Caco-2 (cell line): ENCODE measurements at regions not wholly inside any gene's neighbourhood (a gene's known extent, or its start where the extent isn't known, plus 50 kb on each side); places are given as distances from the start of the nearest gene placed in this dataset.

Experiments used
- BruUV-seq: library from RNA; stranded (reverse); fragments of 400-500 nt; replicated peaks from 2 replicates; lab custom pipeline; 2021; lab: Mats Ljungman, UMichigan
- CTCF ChIA-PET: fragments of 300-600 bp; sonication (Branson Sonifier 250); formaldehyde crosslinking; loops from one replicate; lab custom pipeline; 2022; ENCODE audit warnings: antibody characterized with exemption; lab: Charles Lee
- POLR2A ChIA-PET: fragments of 300-600 bp; sonication (Branson Sonifier 250); formaldehyde crosslinking; loops from one replicate; lab custom pipeline; 2022; ENCODE audit warnings: antibody characterized with exemption; lab: Charles Lee
- DNase-seq, 2 experiments: peaks; one replicate each; pipeline versions ENCODE4 v3.0.0 to v3.0.0-alpha.2; 2020 to 2022
- H3K27me3 ChIP-seq: replicated peaks from 2 replicates; pipeline ENCODE4 v1.6.0; 2011; ENCODE audit warnings: low read length; ENCODE audit not compliant: control insufficient read depth, insufficient read depth
- H3K36me3 ChIP-seq: 2 replicates; pipeline ENCODE4 v1.5.1; 2011; ENCODE audit warnings: low read length; ENCODE audit not compliant: control insufficient read depth, insufficient read depth
- H3K4me1 ChIP-seq: fragments of 250-450 bp; sonication (Bioruptor Pico); 2 replicates; pipeline ENCODE4 v1.5.1; 2020; ENCODE audit warnings: mild to moderate bottlenecking
- H3K4me3 ChIP-seq: 2 replicates; pipeline ENCODE4 v1.5.1; 2011; ENCODE audit warnings: low read depth, mild to moderate bottlenecking, control low read depth, low read length
- H3K9me3 ChIP-seq: fragments of 250-450 bp; sonication (Bioruptor Pico); 2 replicates; pipeline ENCODE4 v1.5.1; 2020; ENCODE audit warnings: mild to moderate bottlenecking, moderate library complexity
- H3K27ac Mint-ChIP-seq: one replicate; pipeline ENCODE4 v1.8.0; 2022; ENCODE audit warnings: mixed read lengths; ENCODE audit not compliant: unreplicated experiment
- H3K27me3 Mint-ChIP-seq: one replicate; pipeline ENCODE4 v1.8.0; 2022; ENCODE audit warnings: mixed read lengths; ENCODE audit not compliant: insufficient read depth, unreplicated experiment
- H3K36me3 Mint-ChIP-seq: one replicate; pipeline ENCODE4 v1.8.0; 2022; ENCODE audit warnings: mild to moderate bottlenecking, mixed read lengths; ENCODE audit not compliant: insufficient read depth, unreplicated experiment
- H3K4me1 Mint-ChIP-seq: one replicate; pipeline ENCODE4 v1.8.0; 2022; ENCODE audit warnings: low read depth, mixed read lengths; ENCODE audit not compliant: unreplicated experiment
- H3K4me3 Mint-ChIP-seq: one replicate; pipeline ENCODE4 v1.8.0; 2022; ENCODE audit warnings: mild to moderate bottlenecking, moderate library complexity, mixed read lengths; ENCODE audit not compliant: unreplicated experiment
- H3K9me3 Mint-ChIP-seq: one replicate; pipeline ENCODE4 v1.8.0; 2022; ENCODE audit warnings: mixed read lengths; ENCODE audit not compliant: unreplicated experiment
- intact Hi-C: fragments of 100-400 bp; cut with micrococcal nuclease; formaldehyde crosslinking; loops from one replicate; pipeline ENCODE4 v1.10.0; 2022; ENCODE audit not compliant: unreplicated experiment
- TF ChIP-seq, protein P1 (sequence below), 2 experiments: fragments of 200-600 bp in 1 of 2; IDR thresholded peaks; 1 replicate in 1 of 2; 2 replicates in 1 of 2; pipeline versions ENCODE4 v1.5.1 to v1.8.0; 2011 to 2022; ENCODE audit warnings: antibody characterized with exemption in 1 of 2, control low read depth in 1 of 2, inconsistent platforms in 1 of 2, low read depth in 1 of 2, low read length in 1 of 2, mild to moderate bottlenecking in 1 of 2, moderate library complexity in 1 of 2; ENCODE audit not compliant: insufficient read depth in 1 of 2, severe bottlenecking in 1 of 2, unreplicated experiment in 1 of 2

DNA sequence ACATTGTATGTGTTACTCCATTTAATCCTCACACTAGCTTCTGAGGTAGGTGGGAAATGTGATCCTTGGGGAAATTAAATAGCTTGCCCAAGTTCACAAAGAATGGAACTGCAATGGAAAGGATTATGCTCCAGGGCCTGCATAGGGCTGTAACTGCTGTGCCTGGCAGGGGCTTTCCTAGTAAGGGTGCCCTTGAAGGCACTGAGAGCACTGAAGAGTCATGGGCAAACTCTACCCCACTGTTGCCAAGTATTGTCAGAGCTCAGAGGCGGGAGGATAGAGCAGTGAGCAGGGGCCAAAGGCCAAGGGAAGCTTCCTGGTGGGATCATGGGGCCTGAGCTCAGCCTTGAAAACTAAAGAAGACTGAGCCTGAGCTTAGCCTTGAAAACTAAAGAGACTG lies 133.0 kb upstream of the NALF2 start:
- H3K27me3 Mint-ChIP-seq: no peaks in the 10 kb centered on the region
- ChIA-PET POLR2A (no interaction called here), CTCF (no interaction called here)
- TF ChIP-seq, protein P1, sequence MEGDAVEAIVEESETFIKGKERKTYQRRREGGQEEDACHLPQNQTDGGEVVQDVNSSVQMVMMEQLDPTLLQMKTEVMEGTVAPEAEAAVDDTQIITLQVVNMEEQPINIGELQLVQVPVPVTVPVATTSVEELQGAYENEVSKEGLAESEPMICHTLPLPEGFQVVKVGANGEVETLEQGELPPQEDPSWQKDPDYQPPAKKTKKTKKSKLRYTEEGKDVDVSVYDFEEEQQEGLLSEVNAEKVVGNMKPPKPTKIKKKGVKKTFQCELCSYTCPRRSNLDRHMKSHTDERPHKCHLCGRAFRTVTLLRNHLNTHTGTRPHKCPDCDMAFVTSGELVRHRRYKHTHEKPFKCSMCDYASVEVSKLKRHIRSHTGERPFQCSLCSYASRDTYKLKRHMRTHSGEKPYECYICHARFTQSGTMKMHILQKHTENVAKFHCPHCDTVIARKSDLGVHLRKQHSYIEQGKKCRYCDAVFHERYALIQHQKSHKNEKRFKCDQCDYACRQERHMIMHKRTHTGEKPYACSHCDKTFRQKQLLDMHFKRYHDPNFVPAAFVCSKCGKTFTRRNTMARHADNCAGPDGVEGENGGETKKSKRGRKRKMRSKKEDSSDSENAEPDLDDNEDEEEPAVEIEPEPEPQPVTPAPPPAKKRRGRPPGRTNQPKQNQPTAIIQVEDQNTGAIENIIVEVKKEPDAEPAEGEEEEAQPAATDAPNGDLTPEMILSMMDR (IDR thresholded peaks at IDR 0.05; ENCODE audit: insufficient read depth in 1 of 2, low read depth in 1 of 2, low read length in 1 of 2, severe bottlenecking in 1 of 2, unreplicated experiment in 1 of 2): no peak
- intact Hi-C loops: no loop called here
- no peaks in the 10 kb centered on the region for H3K4me1 Mint-ChIP-seq
- no peak overlapping the region for H3K4me3 ChIP-seq
- no peak overlapping the region for H3K4me3 Mint-ChIP-seq
- H3K9me3 Mint-ChIP-seq: peaks cover 9% of the 10 kb centered on the region
- H3K27ac Mint-ChIP-seq: no peak overlapping the region
- no peaks in the 10 kb centered on the region for H3K9me3 ChIP-seq
- H3K36me3 Mint-ChIP-seq: no peaks in the 10 kb centered on the region
- no peak for DNase-seq
- no TSS peak for BruUV-seq
- no peaks in the 10 kb centered on the region for H3K27me3 ChIP-seq
- no peaks in the 10 kb centered on the region for H3K4me1 ChIP-seq
- no peaks in the 10 kb centered on the region for H3K36me3 ChIP-seq

DNA sequence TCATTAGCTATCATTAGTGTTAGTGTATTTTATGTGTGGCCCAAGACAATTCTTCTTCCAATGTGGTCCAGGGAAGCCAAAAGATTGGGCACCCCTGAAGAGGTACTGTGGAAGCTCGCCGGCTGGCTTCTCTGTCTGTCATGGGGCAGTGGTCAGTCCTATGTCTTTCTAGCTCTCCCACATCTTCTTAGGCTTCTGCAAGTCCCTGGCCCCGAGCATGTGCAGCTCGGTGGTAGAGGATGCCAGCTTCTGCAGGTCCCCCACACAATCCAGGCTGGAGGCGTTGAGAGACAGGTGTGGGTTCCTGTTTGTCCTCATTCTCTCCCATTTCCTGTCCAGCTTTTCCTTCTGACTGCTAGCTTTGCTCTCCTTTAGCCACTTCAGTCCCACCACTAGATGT lies 134.1 kb upstream of the NALF2 start:
- H3K27me3 Mint-ChIP-seq: no peaks in the 10 kb centered on the region
- H3K27ac Mint-ChIP-seq: no peak overlapping the region
- H3K36me3 ChIP-seq: no peaks in the 10 kb centered on the region
- POLR2A ChIA-PET: no interaction called here
- no peaks in the 10 kb centered on the region for H3K9me3 ChIP-seq
- no peaks in the 10 kb centered on the region for H3K4me1 ChIP-seq
- DNase-seq: no peak
- TF ChIP-seq, protein P1 (IDR thresholded peaks at IDR 0.05; ENCODE audit: insufficient read depth in 1 of 2, low read depth in 1 of 2, low read length in 1 of 2, severe bottlenecking in 1 of 2, unreplicated experiment in 1 of 2): no peak
- H3K4me1 Mint-ChIP-seq: no peaks in the 10 kb centered on the region
- H3K27me3 ChIP-seq: no peaks in the 10 kb centered on the region
- no TSS peak for BruUV-seq
- CTCF ChIA-PET: no interaction called here
- H3K4me3 Mint-ChIP-seq: no peak overlapping the region
- H3K9me3 Mint-ChIP-seq: no peaks in the 10 kb centered on the region
- H3K4me3 ChIP-seq: no peak overlapping the region
- no peaks in the 10 kb centered on the region for H3K36me3 Mint-ChIP-seq
- intact Hi-C loops: no loop called here

DNA sequence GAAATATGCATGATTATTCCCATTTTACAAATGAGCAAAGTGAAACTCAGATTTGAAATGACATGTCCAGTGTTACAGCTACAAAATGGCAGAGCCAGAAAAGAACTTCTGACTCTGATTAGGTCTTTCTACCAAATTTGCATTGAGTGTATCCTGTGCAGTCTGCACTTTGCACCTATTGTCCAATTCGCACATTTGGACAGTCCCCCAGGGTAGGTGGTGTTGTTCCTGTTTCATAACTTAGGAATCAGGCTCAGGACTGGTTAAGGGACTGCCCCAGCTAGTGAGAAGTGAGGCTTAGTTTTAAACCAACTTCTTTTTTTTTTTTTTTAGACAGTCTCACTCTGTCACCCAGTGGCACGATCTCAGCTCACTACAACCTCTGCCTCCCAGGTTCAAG lies 137.9 kb upstream of the NALF2 start:
- no peak for DNase-seq
- intact Hi-C loops: no loop called here
- Histone ChIP-seq H3K4me1 (no peaks in the 10 kb centered on the region), H3K36me3 (no peaks in the 10 kb centered on the region), H3K4me3 (no peak overlapping the region), H3K9me3 (no peaks in the 10 kb centered on the region), H3K27me3 (no peaks in the 10 kb centered on the region)
- no peaks in the 10 kb centered on the region for H3K9me3 Mint-ChIP-seq
- ChIA-PET POLR2A (no interaction called here), CTCF (no interaction called here)
- no TSS peak for BruUV-seq
- no peak overlapping the region for H3K27ac Mint-ChIP-seq
- H3K4me1 Mint-ChIP-seq: no peaks in the 10 kb centered on the region
- H3K4me3 Mint-ChIP-seq: no peak overlapping the region
- no peaks in the 10 kb centered on the region for H3K27me3 Mint-ChIP-seq
- H3K36me3 Mint-ChIP-seq: no peaks in the 10 kb centered on the region
- TF ChIP-seq, protein P1 (IDR thresholded peaks at IDR 0.05; ENCODE audit: insufficient read depth in 1 of 2, low read depth in 1 of 2, low read length in 1 of 2, severe bottlenecking in 1 of 2, unreplicated experiment in 1 of 2): no peak
